PC-3 (cell line): ENCODE measurements at regions not wholly inside any gene's neighbourhood (a gene's known extent, or its start where the extent isn't known, plus 50 kb on each side); places are given as distances from the start of the nearest gene placed in this dataset.
A peak's percentile ranks its signal among the peaks of the same experiment; 100 is the strongest.

Experiments used
- ATAC-seq: fragments of 200-7000 bp; cut with Tn5 transposase; 2 replicates; pipeline ENCODE4 v1.9.1; 2020; ENCODE audit warnings: mild to moderate bottlenecking, moderate library complexity
- BruUV-seq: library from RNA; stranded (reverse); fragments of 400-500 nt; replicated peaks from 2 replicates; lab custom pipeline; 2021; lab: Mats Ljungman, UMichigan
- CTCF ChIA-PET: fragments of 300-600 bp; sonication (Branson Sonifier 250); formaldehyde crosslinking; loops from one replicate; lab custom pipeline; 2022; ENCODE audit warnings: antibody characterized with exemption; lab: Charles Lee
- POLR2A ChIA-PET: fragments of 300-600 bp; sonication (Branson Sonifier 250); formaldehyde crosslinking; loops from one replicate; lab custom pipeline; 2022; ENCODE audit warnings: antibody characterized with exemption; ENCODE audit not compliant: unreplicated experiment; lab: Charles Lee
- DNase-seq: peaks from one replicate; pipeline ENCODE4 v3.0.0-alpha.2; 2015
- H2AFZ ChIP-seq: fragments of 300-600 bp; sonication (generic); 2 replicates; pipeline ENCODE4 v1.6.0; 2016; ENCODE audit warnings: antibody characterized with exemption, low read length
- H3F3A ChIP-seq: fragments of 300-600 bp; sonication (generic); one replicate; pipeline ENCODE4 v1.6.0; 2017; ENCODE audit warnings: antibody characterized with exemption, low read length, control low read depth, mild to moderate bottlenecking; ENCODE audit not compliant: unreplicated experiment
- H3K27ac ChIP-seq: fragments of 300-600 bp; sonication (generic); 2 replicates; pipeline ENCODE4 v1.5.1; 2016; ENCODE audit warnings: mild to moderate bottlenecking, low read length
- H3K27me3 ChIP-seq: fragments of 300-600 bp; sonication (generic); 2 replicates; pipeline ENCODE4 v1.6.1; 2016; ENCODE audit warnings: low read length, mixed read lengths
- H3K36me3 ChIP-seq: fragments of 300-600 bp; sonication (generic); 2 replicates; pipeline ENCODE4 v1.6.1; 2016; ENCODE audit warnings: low read depth, mixed run types, low read length, mixed read lengths
- H3K4me1 ChIP-seq: fragments of 300-600 bp; sonication (generic); 2 replicates; pipeline ENCODE4 v1.5.1; 2016; ENCODE audit warnings: low read length; ENCODE audit not compliant: insufficient read depth
- H3K4me2 ChIP-seq: fragments of 300-600 bp; sonication (generic); 2 replicates; pipeline ENCODE4 v1.6.0; 2016; ENCODE audit warnings: low read length
- H3K4me3 ChIP-seq: fragments of 300-600 bp; sonication (generic); 2 replicates; pipeline ENCODE4 v1.5.1; 2016; ENCODE audit warnings: mild to moderate bottlenecking, low read length, mixed read lengths
- H3K79me2 ChIP-seq: fragments of 300-600 bp; sonication (generic); 2 replicates; pipeline ENCODE4 v1.6.1; 2017; ENCODE audit warnings: low read length, mixed read lengths
- H3K9ac ChIP-seq: fragments of 300-600 bp; sonication (generic); 2 replicates; pipeline ENCODE4 v1.6.0; 2016; ENCODE audit warnings: mild to moderate bottlenecking, low read length
- H3K9me2 ChIP-seq: fragments of 300-600 bp; sonication (generic); replicated peaks from 2 replicates; pipeline ENCODE4 v1.6.1; 2016; ENCODE audit warnings: mixed run types, low read length, mixed read lengths
- H3K9me3 ChIP-seq: fragments of 300-600 bp; sonication (generic); 2 replicates; pipeline ENCODE4 v1.6.1; 2016; ENCODE audit warnings: low read length, mixed read lengths
- H4K20me1 ChIP-seq: fragments of 300-600 bp; sonication (generic); 2 replicates; pipeline ENCODE4 v1.6.1; 2016; ENCODE audit warnings: low read length, mixed read lengths
- EZH2 ChIP-seq: fragments of 300-600 bp; sonication (generic); IDR thresholded peaks from one replicate; pipeline ENCODE4 v1.6.1; 2017; ENCODE audit warnings: antibody characterized with exemption, mild to moderate bottlenecking, low read length; ENCODE audit not compliant: unreplicated experiment
- EZH2phosphoT487 ChIP-seq: fragments of 300-600 bp; sonication (generic); IDR thresholded peaks from 2 replicates; pipeline ENCODE4 v1.6.1; 2018; ENCODE audit warnings: mild to moderate bottlenecking, antibody characterized with exemption, low read length, borderline replicate concordance
- intact Hi-C: fragments of 100-400 bp; cut with micrococcal nuclease; formaldehyde crosslinking; loops from 2 replicates; pipeline ENCODE4 v1.9.0; 2023
- TF ChIP-seq, protein P1 (sequence below): fragments of 300-600 bp; sonication (generic); conservative IDR thresholded peaks from 2 replicates; pipeline ENCODE4 v1.5.1; 2017; ENCODE audit warnings: antibody characterized with exemption, low read depth, mild to moderate bottlenecking, low read length

DNA sequence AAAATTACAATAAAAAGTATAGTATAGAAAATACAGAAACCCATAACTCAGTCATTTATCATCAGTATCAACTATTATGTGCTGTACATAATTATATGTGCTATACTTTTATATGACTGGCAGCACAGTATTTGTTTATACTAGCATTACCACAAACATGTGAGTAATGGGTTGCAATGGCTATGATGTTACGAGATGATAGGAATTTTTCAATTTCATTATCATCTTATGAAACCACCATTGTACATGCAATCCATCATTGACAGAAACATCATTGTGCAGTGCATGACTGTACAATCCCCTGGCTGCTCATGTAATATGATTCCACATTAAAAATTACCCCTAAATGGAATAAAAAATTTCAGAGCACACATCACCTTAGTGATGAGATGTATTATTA lies 55.7 kb upstream of the TMEM229A start:
- Histone ChIP-seq H3K4me2 (no peak overlapping the region), H3K9me2 (no peaks in the 10 kb centered on the region), H3K36me3 (no peaks in the 10 kb centered on the region), H3K27ac (no peak overlapping the region), H3K27me3 (no peaks in the 10 kb centered on the region), H3K79me2 (no peaks in the 10 kb centered on the region), H3K4me3 (no peak overlapping the region), H4K20me1 (no peaks in the 10 kb centered on the region), H3F3A (no peaks in the 10 kb centered on the region), H2AFZ (no peak overlapping the region), H3K4me1 (peaks cover 9% of the 10 kb centered on the region; the same call in 1 of the 2 replicates), H3K9me3 (no peaks in the 10 kb centered on the region), H3K9ac (no peak overlapping the region)
- BruUV-seq, result no TSS peak
- intact Hi-C loops, result no loop called here
- POLR2A ChIA-PET, result no interaction called here
- CTCF ChIA-PET, result no interaction called here
- TF ChIP-seq, protein P1, sequence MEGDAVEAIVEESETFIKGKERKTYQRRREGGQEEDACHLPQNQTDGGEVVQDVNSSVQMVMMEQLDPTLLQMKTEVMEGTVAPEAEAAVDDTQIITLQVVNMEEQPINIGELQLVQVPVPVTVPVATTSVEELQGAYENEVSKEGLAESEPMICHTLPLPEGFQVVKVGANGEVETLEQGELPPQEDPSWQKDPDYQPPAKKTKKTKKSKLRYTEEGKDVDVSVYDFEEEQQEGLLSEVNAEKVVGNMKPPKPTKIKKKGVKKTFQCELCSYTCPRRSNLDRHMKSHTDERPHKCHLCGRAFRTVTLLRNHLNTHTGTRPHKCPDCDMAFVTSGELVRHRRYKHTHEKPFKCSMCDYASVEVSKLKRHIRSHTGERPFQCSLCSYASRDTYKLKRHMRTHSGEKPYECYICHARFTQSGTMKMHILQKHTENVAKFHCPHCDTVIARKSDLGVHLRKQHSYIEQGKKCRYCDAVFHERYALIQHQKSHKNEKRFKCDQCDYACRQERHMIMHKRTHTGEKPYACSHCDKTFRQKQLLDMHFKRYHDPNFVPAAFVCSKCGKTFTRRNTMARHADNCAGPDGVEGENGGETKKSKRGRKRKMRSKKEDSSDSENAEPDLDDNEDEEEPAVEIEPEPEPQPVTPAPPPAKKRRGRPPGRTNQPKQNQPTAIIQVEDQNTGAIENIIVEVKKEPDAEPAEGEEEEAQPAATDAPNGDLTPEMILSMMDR, result no peak
- TF ChIP-seq EZH2phosphoT487, result no peak
- no peak for TF ChIP-seq EZH2
- peak; percentile 21; the same call in 1 of the 2 replicates for ATAC-seq
- DNase-seq, result peak; percentile 34

DNA sequence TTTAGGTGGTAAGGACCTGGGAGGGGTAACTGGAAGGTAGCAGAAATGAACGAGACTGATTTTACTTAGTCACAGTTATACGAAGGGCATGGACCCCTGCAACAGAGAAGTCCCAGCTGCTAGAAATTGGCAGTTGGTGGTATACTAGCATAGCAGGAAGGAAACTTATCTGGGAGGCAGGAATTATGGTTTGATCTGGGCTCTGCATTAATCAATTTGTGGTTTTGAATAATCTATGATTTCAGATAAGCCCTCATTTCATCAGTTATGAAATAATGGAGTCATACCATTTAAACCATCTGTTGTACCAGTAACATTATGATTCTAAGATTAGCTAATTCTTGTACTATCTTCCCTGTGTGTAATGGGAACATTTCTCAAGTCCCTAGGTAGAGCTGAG lies 54.0 kb upstream of the TMEM229A start:
- no peak overlapping the region for H3K27ac ChIP-seq

DNA sequence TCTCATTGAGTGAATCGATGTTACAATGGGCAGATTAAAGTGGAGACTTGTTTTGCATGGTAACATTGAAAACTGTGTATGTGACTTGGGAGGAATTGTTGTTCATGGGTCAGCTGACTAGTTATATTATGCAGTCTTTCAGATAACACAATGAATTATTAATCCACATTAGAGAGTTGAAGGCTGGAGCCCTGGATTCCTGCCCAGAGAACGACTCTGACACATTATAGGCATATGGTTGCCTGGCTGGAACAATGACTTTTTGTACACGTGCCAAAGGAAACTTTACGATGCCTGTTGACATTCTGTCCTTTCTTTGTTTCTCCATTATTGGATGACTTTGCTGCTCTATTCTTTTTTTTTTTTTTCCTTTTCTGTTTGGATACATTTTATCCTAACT lies 52.3 kb upstream of the TMEM229A start:
- Histone ChIP-seq H4K20me1 (no peaks in the 10 kb centered on the region), H3K4me3 (no peak overlapping the region), H3K9me3 (no peaks in the 10 kb centered on the region), H3K27ac (no peak overlapping the region), H3K79me2 (no peaks in the 10 kb centered on the region), H3K27me3 (no peaks in the 10 kb centered on the region), H3F3A (no peaks in the 10 kb centered on the region), H3K4me2 (peak overlapping the region; percentile 25; the same call in 1 of the 2 replicates), H3K4me1 (peaks cover 9% of the 10 kb centered on the region; the same call in 1 of the 2 replicates), H3K36me3 (no peaks in the 10 kb centered on the region), H2AFZ (no peak overlapping the region), H3K9me2 (no peaks in the 10 kb centered on the region), H3K9ac (no peak overlapping the region)
- DNase-seq (peak; percentile 77), ATAC-seq (peak; percentile 80)
- ChIA-PET POLR2A (interaction anchor here (0.6 kb wide), 1 partner anchor 336 kb away, joined by 8 read pairs; the partner anchor contains the start of gene WASL), CTCF (no interaction called here)
- TF ChIP-seq, protein P1, result no peak
- no peak for TF ChIP-seq EZH2
- no peak for TF ChIP-seq EZH2phosphoT487
- no TSS peak for BruUV-seq
- intact Hi-C loops, result no loop called here

More for the DNA sequence above, 54.0 kb upstream of the TMEM229A start:
- ATAC-seq (no peak), DNase-seq (no peak)
- intact Hi-C loops, result no loop called here
- Histone ChIP-seq H3K27me3 (no peaks in the 10 kb centered on the region), H3K9me3 (no peaks in the 10 kb centered on the region), H3K79me2 (no peaks in the 10 kb centered on the region), H3K9me2 (no peaks in the 10 kb centered on the region), H3K4me3 (no peak overlapping the region), H3K36me3 (no peaks in the 10 kb centered on the region), H4K20me1 (no peaks in the 10 kb centered on the region), H3K4me1 (peaks cover 9% of the 10 kb centered on the region; the same call in 1 of the 2 replicates), H3K9ac (no peak overlapping the region), H2AFZ (no peak overlapping the region), H3K4me2 (no peak overlapping the region), H3F3A (no peaks in the 10 kb centered on the region)
- CTCF ChIA-PET, result no interaction called here
- POLR2A ChIA-PET, result no interaction called here
- BruUV-seq, result no TSS peak
- no peak for TF ChIP-seq EZH2
- TF ChIP-seq, protein P1, result no peak
- no peak for TF ChIP-seq EZH2phosphoT487
